ENCODE measurements at regions not wholly inside any gene's neighbourhood (a gene's known extent, or its start where the extent isn't known, plus 50 kb on each side); places are given as distances from the start of the nearest gene placed in this dataset.
A peak's percentile ranks its signal among the peaks of the same experiment; 100 is the strongest.

GRCh38 chr1:234710936-234711724 is 101.2 kb upstream of the IRF2BP2 start:
- TF ChIP-seq CTCF (IDR thresholded peaks at IDR 0.05) (no peak), POLR2A (IDR thresholded peaks at IDR 0.05) (no peak)
- DNase-seq: no peak
- H3K27ac ChIP-seq: no peak overlapping the region
- H3K9me3 ChIP-seq: no peaks in the 10 kb centered on the region
- intact Hi-C loops (cut with DNase I): loop anchor here in 1 of 2 donors (10.0 kb wide), 2 partner anchors 66 to 96 kb away; partner anchors contain the start of gene IRF2BP2
- H3K4me3 ChIP-seq: no peak overlapping the region
- no peaks in the 10 kb centered on the region for H3K27me3 ChIP-seq
- ATAC-seq: peak in 1 of 4 donors; percentile 5
- H3K36me3 ChIP-seq: no peaks in the 10 kb centered on the region
- WGBS (ENCODE audit: insufficient coverage, low coverage, low lambda C conversion rate, missing lambda C conversion rate): 67% methylated on average over 7 of the region's 7 CpGs
- peaks cover 0 to 30% (median 14%) of the 10 kb centered on the region in 4 donors for H3K4me1 ChIP-seq

DNA sequence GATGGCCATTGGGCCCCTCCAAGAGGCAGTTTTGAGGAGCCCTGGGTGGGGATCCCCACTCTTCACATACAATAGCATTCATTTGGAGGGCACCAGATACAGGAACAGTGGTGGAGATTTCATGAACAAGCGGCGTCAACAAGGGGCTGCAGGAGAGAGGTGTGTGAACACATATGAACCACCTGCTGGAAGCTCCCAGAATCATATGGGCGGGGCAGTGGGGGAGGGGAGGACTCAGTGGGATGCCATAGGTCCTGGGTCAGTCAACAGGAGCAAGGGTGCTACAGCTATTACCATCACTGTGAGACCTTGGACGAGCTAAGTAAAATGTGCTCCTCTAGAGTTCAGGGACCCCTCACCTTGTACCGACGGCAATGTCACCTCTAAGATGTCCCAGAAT is 100.4 kb upstream of the IRF2BP2 start:
- intact Hi-C loops (cut with DNase I): loop anchor here in 1 of 2 donors (10.0 kb wide), 2 partner anchors 66 to 96 kb away; partner anchors contain the start of gene IRF2BP2
- peaks cover 0 to 28% (median 11%) of the 10 kb centered on the region in 4 donors for H3K4me1 ChIP-seq
- H3K36me3 ChIP-seq: no peaks in the 10 kb centered on the region
- DNase-seq (no peak), ATAC-seq (no peak)
- 95% methylated on average over 4 of the region's 6 CpGs for WGBS (ENCODE audit: insufficient coverage, low coverage, low lambda C conversion rate, missing lambda C conversion rate)
- no peak overlapping the region for H3K27ac ChIP-seq
- no peaks in the 10 kb centered on the region for H3K27me3 ChIP-seq
- no peak overlapping the region for H3K4me3 ChIP-seq
- TF ChIP-seq POLR2A (IDR thresholded peaks at IDR 0.05) (no peak), CTCF (IDR thresholded peaks at IDR 0.05) (no peak)
- H3K9me3 ChIP-seq: no peaks in the 10 kb centered on the region

- TF ChIP-seq CTCF (IDR thresholded peaks at IDR 0.05) (no peak), POLR2A (IDR thresholded peaks at IDR 0.05) (no peak)
- intact Hi-C loops (cut with DNase I): loop anchor here in 1 of 2 donors (10.0 kb wide), 2 partner anchors 65 to 95 kb away; partner anchors contain the start of gene IRF2BP2
Measured at GRCh38 chr1:234709473-234710228, 99.7 kb upstream of the IRF2BP2 start.

GRCh38 chr1:234708700-234709395 is 98.9 kb upstream of the IRF2BP2 start:
- H3K36me3 ChIP-seq: no peaks in the 10 kb centered on the region
- H3K4me3 ChIP-seq: no peak overlapping the region
- intact Hi-C loops (cut with DNase I): no loop called here
- no peak for DNase-seq
- 87% methylated on average over 9 of the region's 9 CpGs for WGBS (ENCODE audit: insufficient coverage, low coverage, low lambda C conversion rate, missing lambda C conversion rate)
- no peak for ATAC-seq
- no peak overlapping the region for H3K27ac ChIP-seq
- TF ChIP-seq CTCF (IDR thresholded peaks at IDR 0.05): no peak
- TF ChIP-seq POLR2A (IDR thresholded peaks at IDR 0.05): no peak
- peaks cover 0 to 22% (median 7%) of the 10 kb centered on the region in 4 donors for H3K4me1 ChIP-seq
- no peaks in the 10 kb centered on the region for H3K9me3 ChIP-seq
- no peaks in the 10 kb centered on the region for H3K27me3 ChIP-seq

More at GRCh38 chr1:234709473-234710228, 99.7 kb upstream of the IRF2BP2 start:
- H3K36me3 ChIP-seq: no peaks in the 10 kb centered on the region
- H3K27ac ChIP-seq: no peak overlapping the region
- H3K9me3 ChIP-seq: no peaks in the 10 kb centered on the region
- ATAC-seq (peak in 2 of 4 donors; percentile 3 to 16), DNase-seq (no peak)
- H3K4me1 ChIP-seq: peaks cover 0 to 25% (median 8%) of the 10 kb centered on the region in 4 donors
- WGBS (ENCODE audit: insufficient coverage, low coverage, low lambda C conversion rate, missing lambda C conversion rate): 92% methylated on average over 6 of the region's 14 CpGs
- H3K27me3 ChIP-seq: no peaks in the 10 kb centered on the region
- no peak overlapping the region for H3K4me3 ChIP-seq
